ENCODE measurements at regions not wholly inside any gene's neighbourhood (a gene's known extent, or its start where the extent isn't known, plus 50 kb on each side); places are given as distances from the start of the nearest gene placed in this dataset.

GRCh38 chr14:26216786-26217185, 381.0 kb downstream of the NOVA1 start:
- DNase-seq (ENCODE audit: low read depth): no peak
- TF ChIP-seq CTCF (conservative IDR thresholded peaks at IDR 0.05; ENCODE audit: control insufficient read depth, insufficient read depth, low read depth, low read length): no peak
- H3K4me3 ChIP-seq (ENCODE audit: control insufficient read depth, low read depth, low read length): no peak overlapping the region

GRCh38 chr14:26213846-26214575, 383.8 kb downstream of the NOVA1 start:
- no peak for TF ChIP-seq CTCF (conservative IDR thresholded peaks at IDR 0.05; ENCODE audit: control insufficient read depth, insufficient read depth, low read depth, low read length)
- DNase-seq (ENCODE audit: low read depth): no peak
- no peak overlapping the region for H3K4me3 ChIP-seq (ENCODE audit: control insufficient read depth, low read depth, low read length)

GRCh38 chr14:26209699-26210098, 388.1 kb downstream of the NOVA1 start:
- no peak for TF ChIP-seq CTCF (conservative IDR thresholded peaks at IDR 0.05; ENCODE audit: control insufficient read depth, insufficient read depth, low read depth, low read length)
- H3K4me3 ChIP-seq (ENCODE audit: control insufficient read depth, low read depth, low read length): no peak overlapping the region
- no peak for DNase-seq (ENCODE audit: low read depth)

GRCh38 chr14:26206640-26207039, 391.2 kb downstream of the NOVA1 start:
- no peak for DNase-seq (ENCODE audit: low read depth)
- no peak for TF ChIP-seq CTCF (conservative IDR thresholded peaks at IDR 0.05; ENCODE audit: control insufficient read depth, insufficient read depth, low read depth, low read length)
- H3K4me3 ChIP-seq (ENCODE audit: control insufficient read depth, low read depth, low read length): no peak overlapping the region

- H3K4me3 ChIP-seq (ENCODE audit: control insufficient read depth, low read depth, low read length): peak overlapping the region; percentile 25
- peak; percentile 18 for DNase-seq (ENCODE audit: low read depth)
- no peak for TF ChIP-seq CTCF (conservative IDR thresholded peaks at IDR 0.05; ENCODE audit: control insufficient read depth, insufficient read depth, low read depth, low read length)
Observed at GRCh38 chr14:26204728-26205479, 392.9 kb downstream of the NOVA1 start.

- no peak overlapping the region for H3K4me3 ChIP-seq (ENCODE audit: control insufficient read depth, low read depth, low read length)
- DNase-seq (ENCODE audit: low read depth): no peak
- TF ChIP-seq CTCF (conservative IDR thresholded peaks at IDR 0.05; ENCODE audit: control insufficient read depth, insufficient read depth, low read depth, low read length): no peak
Observed at GRCh38 chr14:26204366-26204727, 393.5 kb downstream of the NOVA1 start.
